AG09309 (cell line): ENCODE measurements at regions not wholly inside any gene's neighbourhood (a gene's known extent, or its start where the extent isn't known, plus 50 kb on each side); places are given as distances from the start of the nearest gene placed in this dataset.

Experiments used
- DNase-seq: peaks from one replicate; pipeline ENCODE4 v3.0.0-alpha.2; 2010; ENCODE audit warnings: low read depth
- H3K4me3 ChIP-seq: 2 replicates; pipeline ENCODE4 v1.5.1; 2011; ENCODE audit warnings: mild to moderate bottlenecking, low read depth, low read length, moderate library complexity; ENCODE audit not compliant: control insufficient read depth
- TF ChIP-seq, protein P1 (sequence below): IDR thresholded peaks from 2 replicates; pipeline ENCODE4 v1.5.1; 2011; ENCODE audit warnings: mild to moderate bottlenecking, low read depth, low read length, inconsistent platforms; ENCODE audit not compliant: insufficient read depth, control insufficient read depth; ENCODE audit errors: missing control alignments

DNA sequence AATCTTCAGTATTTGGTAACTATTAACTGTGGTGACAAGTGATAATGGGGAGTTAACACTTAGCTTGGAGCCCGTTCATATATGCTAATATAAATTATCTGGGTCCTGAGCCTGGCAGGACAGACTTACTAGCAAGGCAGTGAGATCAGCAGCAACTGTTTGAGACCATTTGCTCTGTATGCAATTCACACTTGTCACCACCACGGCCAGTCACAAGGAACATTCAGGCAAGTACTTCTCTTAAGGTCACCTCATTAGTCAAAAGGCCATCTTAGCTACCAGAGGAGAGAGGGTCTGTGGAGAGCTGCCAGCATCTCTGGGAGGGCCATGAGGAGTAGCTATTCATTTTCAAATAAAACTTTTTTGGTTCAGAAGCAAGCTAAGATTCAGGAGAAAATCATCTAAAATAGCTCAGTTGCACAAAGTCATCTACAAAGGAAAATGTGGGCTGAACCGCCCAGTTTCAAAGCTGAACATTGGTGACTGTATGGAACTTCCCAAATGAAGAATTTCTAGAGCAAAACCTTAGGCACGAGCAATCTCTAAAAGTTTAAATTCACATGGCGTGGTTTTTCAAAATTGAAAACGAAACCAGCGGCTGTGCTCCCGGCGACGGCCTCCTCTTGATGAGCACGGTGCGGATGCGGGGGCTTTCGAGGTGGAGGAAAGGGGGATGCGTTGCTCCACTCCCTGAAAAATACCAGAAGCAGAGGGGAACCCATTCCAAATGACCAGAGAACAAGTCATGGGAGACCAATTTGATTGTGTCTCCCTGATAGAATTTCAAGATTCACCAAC, 233.5 kb upstream of the MGMT start:
- H3K4me3 ChIP-seq = no peak overlapping the region
- TF ChIP-seq, protein P1, sequence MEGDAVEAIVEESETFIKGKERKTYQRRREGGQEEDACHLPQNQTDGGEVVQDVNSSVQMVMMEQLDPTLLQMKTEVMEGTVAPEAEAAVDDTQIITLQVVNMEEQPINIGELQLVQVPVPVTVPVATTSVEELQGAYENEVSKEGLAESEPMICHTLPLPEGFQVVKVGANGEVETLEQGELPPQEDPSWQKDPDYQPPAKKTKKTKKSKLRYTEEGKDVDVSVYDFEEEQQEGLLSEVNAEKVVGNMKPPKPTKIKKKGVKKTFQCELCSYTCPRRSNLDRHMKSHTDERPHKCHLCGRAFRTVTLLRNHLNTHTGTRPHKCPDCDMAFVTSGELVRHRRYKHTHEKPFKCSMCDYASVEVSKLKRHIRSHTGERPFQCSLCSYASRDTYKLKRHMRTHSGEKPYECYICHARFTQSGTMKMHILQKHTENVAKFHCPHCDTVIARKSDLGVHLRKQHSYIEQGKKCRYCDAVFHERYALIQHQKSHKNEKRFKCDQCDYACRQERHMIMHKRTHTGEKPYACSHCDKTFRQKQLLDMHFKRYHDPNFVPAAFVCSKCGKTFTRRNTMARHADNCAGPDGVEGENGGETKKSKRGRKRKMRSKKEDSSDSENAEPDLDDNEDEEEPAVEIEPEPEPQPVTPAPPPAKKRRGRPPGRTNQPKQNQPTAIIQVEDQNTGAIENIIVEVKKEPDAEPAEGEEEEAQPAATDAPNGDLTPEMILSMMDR = no peak
- DNase-seq = no peak

DNA sequence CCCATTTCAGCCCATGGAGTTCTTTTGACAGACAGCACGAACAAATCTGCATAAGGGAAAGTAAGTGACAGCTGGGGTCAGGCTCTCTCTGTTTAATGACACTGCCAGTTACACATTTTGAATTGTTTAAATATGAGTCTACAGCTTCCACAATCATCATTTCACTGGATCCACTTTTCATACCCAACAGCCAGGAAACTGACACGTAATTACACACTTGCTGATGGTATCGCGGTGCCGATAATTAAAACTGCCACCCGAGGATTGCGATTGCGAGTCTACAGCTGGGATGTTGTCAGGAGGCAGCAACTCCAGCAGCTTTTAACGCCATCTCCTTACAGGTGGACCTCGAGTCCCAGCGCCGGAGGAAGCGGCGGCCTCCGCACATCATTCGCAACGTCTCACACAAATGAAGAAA, 230.8 kb upstream of the MGMT start:
- DNase-seq = no peak
- no peak overlapping the region for H3K4me3 ChIP-seq
- TF ChIP-seq, protein P1 = no peak

DNA sequence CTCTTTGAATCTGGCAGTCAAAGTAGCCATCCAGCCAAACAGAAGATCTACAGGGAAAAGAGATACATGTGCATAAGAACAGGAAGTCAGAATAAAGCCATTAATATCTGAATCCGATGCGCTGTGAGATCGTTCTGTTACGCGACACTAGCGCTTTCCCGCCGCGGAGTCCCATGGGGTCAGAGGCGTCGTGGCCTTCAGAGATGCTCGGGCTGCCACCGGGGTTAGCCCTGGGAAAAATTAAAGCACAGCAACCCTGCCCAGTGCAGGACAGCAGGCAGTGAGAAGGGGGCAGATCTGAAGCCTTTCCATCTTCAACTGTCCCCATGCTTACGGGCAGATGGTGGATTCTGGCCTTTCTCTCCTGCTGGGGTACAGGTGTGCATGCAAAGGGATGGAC, 225.6 kb upstream of the MGMT start:
- DNase-seq = no peak
- no peak overlapping the region for H3K4me3 ChIP-seq
- TF ChIP-seq, protein P1 = no peak

DNA sequence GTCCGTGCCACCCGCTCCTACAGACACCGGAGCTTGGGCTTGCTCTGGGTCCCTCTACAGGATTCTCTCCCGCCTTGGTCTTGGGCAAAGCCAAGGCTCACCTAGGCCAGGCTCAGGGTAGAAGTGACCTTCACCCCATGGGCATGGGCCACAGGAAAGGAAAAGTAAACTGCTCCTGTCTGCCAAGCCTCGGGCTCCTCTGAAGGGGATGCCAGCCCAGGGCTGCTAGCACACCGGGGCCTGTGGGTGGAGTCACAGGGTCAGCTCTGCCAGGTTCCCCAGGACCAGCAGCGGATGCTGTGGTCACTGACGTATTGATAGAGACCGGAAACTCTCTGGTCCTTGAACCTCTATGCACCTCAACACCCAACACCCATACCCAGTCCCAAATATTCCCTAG, 222.7 kb upstream of the MGMT start:
- TF ChIP-seq, protein P1 = no peak
- no peak for DNase-seq
- H3K4me3 ChIP-seq = no peak overlapping the region

DNA sequence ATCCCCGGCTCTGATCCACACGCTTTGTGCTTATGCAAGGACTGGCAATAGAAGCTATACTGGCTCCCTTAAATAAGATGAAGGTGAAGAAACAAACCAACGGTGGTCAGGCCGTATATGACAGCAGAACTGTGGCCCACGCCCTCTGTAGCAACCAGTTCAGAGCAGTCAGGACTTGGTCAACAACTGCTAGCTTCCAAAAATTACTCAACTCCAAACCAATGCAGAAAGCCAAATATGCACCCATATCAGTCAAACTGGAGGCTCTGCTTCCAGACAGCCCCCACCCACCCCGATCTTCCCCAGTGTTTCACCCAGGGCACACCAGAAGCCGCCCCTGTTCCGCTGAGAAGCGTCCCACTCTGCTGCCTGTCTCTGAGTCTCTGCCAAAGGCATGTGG, 222.3 kb upstream of the MGMT start:
- no peak for DNase-seq
- TF ChIP-seq, protein P1 = no peak
- H3K4me3 ChIP-seq = no peak overlapping the region

DNA sequence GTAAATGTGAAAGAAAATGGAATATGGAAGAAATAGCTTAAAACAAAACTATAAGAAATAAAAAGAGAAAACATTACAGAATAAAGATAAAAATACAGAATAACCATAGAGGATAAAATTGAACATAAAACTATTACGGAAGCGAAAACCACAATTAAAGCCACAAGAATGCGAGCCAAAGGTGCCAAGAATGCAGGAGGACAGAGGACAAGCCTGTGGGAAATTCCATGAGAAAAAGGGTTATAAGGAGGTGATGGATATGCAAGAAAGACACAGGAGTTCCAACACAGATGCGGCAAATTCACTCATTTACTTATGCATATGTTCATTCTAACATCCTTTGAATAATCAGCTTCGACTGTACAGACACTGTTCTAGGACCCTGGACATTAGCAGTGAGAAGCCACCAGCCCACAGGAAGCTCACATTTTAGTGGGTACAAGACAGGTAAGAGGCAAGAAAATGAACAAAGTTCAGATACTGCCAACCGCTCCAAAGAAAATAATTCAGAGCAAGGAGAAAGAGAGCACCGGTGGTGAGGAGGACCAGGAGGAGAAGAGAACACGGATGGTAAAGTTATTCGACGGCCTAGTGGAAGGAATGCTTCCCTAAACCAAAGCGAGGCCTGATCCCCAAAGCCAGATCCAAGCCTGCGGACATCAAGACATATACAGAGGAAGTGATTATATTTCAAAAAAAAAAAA, 213.7 kb upstream of the MGMT start:
- no peak overlapping the region for H3K4me3 ChIP-seq
- no peak for DNase-seq
- TF ChIP-seq, protein P1 = no peak

DNA sequence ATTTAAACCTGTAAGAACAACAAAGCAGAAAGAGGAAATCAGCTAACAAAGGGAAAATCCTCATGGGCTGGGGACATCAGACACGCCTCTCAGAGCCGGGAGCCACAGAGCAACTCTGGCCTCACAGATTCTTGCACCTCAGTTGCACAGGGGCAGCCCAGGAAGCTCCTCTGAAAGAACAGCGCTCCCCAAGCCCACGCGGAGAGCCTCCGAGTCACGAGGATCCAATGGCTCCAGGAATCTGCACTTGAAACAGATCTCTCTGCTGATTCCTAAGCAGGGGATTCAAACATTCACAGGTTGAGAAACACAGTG, 213.2 kb upstream of the MGMT start:
- no peak for DNase-seq
- TF ChIP-seq, protein P1 = no peak

More for the DNA sequence above, 213.2 kb upstream of the MGMT start:
- H3K4me3 ChIP-seq = no peak overlapping the region
